LNCaP clone FGC (cell line): ENCODE measurements at regions not wholly inside any gene's neighbourhood (a gene's known extent, or its start where the extent isn't known, plus 50 kb on each side); places are given as distances from the start of the nearest gene placed in this dataset.

Experiments used
- DNase-seq: peaks from one replicate; pipeline ENCODE4 v3.0.0-alpha.2; 2011; ENCODE audit warnings: low read depth
- H3K4me3 ChIP-seq: 2 replicates; pipeline ENCODE4 v1.5.1; 2011; ENCODE audit warnings: mild to moderate bottlenecking, low read depth, low read length, control low read depth
- CTCF ChIP-seq: IDR thresholded peaks from 2 replicates; pipeline ENCODE4 v1.5.1; 2012; ENCODE audit warnings: mild to moderate bottlenecking; ENCODE audit not compliant: control insufficient read depth, insufficient read depth; ENCODE audit errors: extremely low read depth

- no peak for TF ChIP-seq CTCF
- no peak for DNase-seq
- H3K4me3 ChIP-seq: no peak overlapping the region
These were observed 111.4 kb downstream of the TFPI2 start for GRCh38 chr7:93779115-93779514.

GRCh38 chr7:93778384-93778783 is 112.2 kb downstream of the TFPI2 start:
- no peak for TF ChIP-seq CTCF
- no peak overlapping the region for H3K4me3 ChIP-seq
- no peak for DNase-seq

GRCh38 chr7:93773446-93773845 is 117.1 kb downstream of the TFPI2 start:
- TF ChIP-seq CTCF: no peak
- no peak for DNase-seq

GRCh38 chr7:93765475-93765874 is 125.1 kb downstream of the TFPI2 start:
- no peak for DNase-seq
- no peak overlapping the region for H3K4me3 ChIP-seq
- no peak for TF ChIP-seq CTCF

More at GRCh38 chr7:93773446-93773845, 117.1 kb downstream of the TFPI2 start:
- no peak overlapping the region for H3K4me3 ChIP-seq

- H3K4me3 ChIP-seq: no peak overlapping the region
- DNase-seq: no peak
- no peak for TF ChIP-seq CTCF
These were observed 131.9 kb downstream of the TFPI2 start for GRCh38 chr7:93758631-93759030.

- no peak for TF ChIP-seq CTCF
- H3K4me3 ChIP-seq: no peak overlapping the region
- DNase-seq: no peak
These were observed 133.1 kb downstream of the TFPI2 start for GRCh38 chr7:93757426-93757825.

- H3K4me3 ChIP-seq: no peak overlapping the region
These were observed 133.7 kb downstream of the TFPI2 start for GRCh38 chr7:93756890-93757289.

More at GRCh38 chr7:93756890-93757289, 133.7 kb downstream of the TFPI2 start:
- no peak for DNase-seq
- no peak for TF ChIP-seq CTCF
